GM12872 (cell line): ENCODE measurements at regions not wholly inside any gene's neighbourhood (a gene's known extent, or its start where the extent isn't known, plus 50 kb on each side); places are given as distances from the start of the nearest gene placed in this dataset.

Source experiments
- TF ChIP-seq, protein P1 (sequence below): IDR thresholded peaks from 3 replicates; pipeline ENCODE4 v1.5.1; 2011; ENCODE audit warnings: low read depth, mild to moderate bottlenecking, low read length, moderate library complexity; ENCODE audit not compliant: insufficient read depth

DNA sequence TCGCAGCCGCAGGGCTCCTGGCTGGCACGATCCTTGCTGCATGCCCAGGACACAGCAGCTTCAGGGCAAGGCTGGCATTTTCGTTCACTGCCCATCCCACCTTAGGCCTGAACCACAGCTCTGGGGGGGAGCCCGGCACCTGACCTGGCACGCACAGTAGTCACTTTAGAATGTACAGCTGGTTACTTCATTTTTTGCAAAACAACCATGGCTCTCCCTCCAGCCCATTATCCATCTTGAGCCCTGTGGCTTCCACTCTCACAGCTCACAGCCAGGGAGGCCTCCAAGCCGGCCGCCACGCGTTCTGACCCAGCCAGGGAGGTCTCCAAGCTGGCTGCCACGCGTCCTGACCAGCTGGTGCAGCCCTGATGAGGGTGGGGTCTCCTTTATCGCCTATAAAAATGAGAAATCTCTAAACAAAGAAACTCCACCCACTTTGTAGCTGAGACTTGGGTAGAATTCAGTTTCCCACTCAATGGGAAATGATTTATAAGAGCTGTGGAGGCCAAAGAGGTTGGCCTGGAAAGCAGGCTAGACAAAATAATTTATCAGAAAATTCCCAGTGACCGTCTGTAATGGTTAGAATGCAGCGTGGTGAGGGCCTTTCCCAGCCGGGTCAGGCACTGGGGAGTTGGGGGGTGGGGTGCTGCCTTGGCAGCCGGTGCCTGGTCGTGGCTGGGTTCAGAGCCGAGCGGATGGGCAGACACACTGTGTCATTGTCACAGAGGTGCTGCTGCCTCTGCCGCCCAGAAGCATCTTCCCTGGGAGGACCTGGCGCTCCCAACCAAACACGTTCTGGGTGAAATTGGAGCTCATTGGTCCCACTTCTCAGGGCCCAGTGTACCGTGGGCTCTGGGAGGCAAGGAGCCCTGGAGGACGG lies 54.6 kb upstream of the ACTRT2 start:
- TF ChIP-seq, protein P1, sequence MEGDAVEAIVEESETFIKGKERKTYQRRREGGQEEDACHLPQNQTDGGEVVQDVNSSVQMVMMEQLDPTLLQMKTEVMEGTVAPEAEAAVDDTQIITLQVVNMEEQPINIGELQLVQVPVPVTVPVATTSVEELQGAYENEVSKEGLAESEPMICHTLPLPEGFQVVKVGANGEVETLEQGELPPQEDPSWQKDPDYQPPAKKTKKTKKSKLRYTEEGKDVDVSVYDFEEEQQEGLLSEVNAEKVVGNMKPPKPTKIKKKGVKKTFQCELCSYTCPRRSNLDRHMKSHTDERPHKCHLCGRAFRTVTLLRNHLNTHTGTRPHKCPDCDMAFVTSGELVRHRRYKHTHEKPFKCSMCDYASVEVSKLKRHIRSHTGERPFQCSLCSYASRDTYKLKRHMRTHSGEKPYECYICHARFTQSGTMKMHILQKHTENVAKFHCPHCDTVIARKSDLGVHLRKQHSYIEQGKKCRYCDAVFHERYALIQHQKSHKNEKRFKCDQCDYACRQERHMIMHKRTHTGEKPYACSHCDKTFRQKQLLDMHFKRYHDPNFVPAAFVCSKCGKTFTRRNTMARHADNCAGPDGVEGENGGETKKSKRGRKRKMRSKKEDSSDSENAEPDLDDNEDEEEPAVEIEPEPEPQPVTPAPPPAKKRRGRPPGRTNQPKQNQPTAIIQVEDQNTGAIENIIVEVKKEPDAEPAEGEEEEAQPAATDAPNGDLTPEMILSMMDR = no peak

DNA sequence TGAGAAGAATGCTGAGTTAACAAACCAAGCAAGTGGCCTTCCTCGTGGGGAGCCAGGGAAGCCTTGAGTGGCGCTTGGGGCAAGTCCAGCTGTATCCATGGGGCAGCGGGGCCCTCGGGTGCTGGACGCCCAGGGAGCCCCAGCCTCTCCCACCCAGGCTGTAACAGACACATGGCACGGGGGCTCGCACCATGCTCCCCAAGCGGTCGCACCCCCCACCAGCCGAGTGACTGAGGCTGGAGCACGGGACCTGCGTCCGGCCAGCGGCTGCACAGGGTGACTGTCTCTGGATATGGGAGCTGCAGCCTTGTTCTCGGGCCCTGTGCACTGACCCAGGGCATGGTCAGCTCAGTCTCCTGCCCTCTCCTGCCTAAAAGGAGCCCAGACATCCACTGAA lies 53.9 kb upstream of the ACTRT2 start:
- TF ChIP-seq, protein P1 = no peak

DNA sequence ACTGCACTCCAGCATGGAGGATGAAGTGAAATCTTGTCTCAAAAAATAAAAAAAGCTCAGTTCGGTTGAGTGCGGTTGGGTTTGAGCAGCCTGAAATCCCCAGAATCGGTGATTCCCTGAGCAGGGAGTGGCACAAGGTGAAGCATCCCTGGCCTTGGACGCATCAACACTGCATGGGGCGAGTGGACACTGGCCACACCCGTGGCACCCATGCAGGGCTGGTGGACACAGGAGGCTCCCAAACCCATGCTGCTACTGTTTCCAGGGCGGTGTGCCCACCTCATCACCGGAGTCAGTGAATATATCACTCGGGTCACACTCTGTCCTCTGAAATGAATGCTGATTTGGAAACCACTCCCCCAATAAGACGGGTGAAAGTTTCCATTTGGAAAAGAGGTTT lies 53.4 kb upstream of the ACTRT2 start:
- TF ChIP-seq, protein P1 = no peak

DNA sequence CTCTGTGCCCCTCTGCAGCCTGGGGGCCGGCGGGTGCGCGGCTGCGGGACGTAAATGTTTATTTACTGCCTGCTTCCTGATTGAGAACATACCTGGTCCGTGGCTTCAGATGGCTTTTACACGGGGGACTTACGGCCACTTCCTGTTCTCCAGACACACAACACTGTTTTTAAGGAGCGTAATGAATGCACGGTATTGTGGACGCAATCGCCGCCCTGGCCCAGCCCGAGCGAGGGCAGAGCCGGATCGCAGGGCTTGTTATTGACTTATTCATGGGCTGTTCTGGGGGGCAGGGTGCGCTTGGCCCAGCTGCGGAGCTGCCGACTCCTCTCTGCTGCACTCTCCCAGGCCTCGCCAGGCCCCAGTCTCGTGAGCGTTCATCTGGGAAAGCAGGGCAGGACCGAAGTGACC lies 52.8 kb upstream of the ACTRT2 start:
- TF ChIP-seq, protein P1 = no peak

DNA sequence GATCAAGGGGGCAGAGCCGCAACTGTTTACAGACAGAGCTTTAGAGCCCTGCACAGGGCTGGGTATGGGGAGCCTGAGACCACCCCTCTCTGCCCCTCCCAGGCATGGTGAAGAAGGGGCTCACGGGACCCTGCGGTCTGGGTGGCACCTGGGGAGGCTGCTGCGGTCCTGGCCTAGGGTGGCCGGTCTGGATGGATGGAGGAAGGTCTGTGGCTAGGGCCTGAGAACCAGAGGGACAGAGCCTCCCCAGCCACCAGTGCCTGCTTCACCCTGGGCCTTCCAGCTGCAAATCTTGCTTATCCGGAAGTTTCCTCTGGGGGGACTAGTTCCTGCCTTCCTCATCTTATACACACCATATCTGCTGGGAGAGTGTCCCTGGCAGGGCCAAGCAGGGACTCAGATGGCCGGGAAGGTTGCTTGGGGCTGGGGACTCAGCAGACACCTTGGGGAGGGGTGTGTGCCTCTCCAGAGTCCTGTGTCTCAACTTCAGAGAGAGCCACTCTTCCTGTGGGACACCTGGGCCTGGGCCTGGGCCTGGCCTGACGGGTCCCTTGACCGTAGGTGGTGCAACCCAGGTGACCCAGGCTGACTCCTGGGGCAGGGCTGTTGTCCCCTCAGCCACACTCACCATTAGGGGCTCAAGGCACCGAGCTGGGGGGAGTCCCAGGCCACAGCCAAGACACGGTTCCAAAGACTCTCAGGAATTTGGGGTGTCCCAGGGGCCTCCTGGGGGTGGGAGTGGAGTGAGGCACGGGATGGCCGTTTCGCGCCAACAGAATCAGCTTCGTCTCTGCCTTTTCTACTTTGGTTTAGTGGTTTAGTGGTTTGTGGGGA lies 52.0 kb upstream of the ACTRT2 start:
- TF ChIP-seq, protein P1 = no peak

DNA sequence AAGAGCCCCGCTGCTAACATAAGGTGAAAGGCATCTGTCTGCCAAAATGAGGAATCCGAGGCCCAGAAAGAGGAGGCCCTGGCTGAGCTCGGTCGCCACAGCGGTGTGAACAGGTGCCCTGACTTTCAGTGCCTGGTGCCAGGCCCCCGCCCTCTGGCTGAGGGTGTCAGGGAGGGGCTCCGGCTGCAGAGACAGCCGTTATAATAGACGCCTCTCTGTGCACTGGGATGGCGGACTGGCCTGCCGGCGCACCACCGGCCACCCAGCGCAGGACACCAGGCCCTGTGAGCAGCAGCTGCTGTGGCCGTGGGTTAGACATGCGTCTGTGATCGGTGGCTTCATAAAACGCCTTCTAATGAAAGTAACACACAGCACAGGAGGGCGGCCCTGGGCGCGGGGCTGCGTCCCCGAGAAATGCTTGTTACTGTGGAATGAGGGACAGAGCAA lies 51.4 kb upstream of the ACTRT2 start:
- TF ChIP-seq, protein P1 = no peak

DNA sequence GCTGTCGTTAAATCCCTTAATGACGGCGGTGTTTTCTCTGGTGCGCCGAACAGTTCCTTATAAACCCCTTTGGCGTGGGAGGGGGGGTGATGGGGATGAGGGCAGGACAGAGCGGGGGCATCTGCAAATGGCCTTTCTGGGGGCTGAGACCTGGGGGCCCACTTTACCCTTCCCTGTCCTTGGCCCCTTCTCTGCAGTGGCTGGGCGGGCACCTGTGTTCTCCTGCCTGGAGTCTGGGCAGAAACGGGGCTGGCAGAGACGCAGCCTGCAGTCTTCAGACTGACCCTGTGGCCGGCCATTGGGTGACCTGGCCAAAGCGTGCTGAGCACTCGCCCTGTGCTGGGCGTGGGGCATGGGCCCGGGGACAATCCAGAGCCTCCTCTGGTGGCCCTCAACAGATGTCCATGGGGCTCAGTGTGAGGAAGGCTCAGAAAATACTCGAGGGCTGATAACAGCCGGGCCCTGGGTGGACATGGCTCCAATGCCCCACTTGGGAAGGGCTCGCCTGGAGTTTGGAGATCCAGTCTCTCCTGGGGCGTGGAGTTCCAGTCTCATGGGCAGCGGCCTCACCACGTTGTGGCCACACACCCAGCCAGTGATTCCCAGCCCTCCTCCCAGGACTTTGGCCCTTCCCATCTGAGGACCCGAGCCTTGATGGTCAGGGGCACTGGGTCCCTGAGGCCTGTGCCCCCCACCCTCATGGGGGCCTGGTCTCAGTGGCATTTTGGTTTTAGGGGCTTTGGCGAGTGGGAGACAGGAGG lies 50.8 kb upstream of the ACTRT2 start:
- TF ChIP-seq, protein P1 = no peak
